ELR (cell line): ENCODE measurements at regions not wholly inside any gene's neighbourhood (a gene's known extent, or its start where the extent isn't known, plus 50 kb on each side); places are given as distances from the start of the nearest gene placed in this dataset.
A peak's percentile ranks its signal among the peaks of the same experiment; 100 is the strongest.

Source experiments
- DNase-seq: peaks from one replicate; pipeline ENCODE4 v3.0.0-alpha.2; 2015; ENCODE audit warnings: low read depth

DNA sequence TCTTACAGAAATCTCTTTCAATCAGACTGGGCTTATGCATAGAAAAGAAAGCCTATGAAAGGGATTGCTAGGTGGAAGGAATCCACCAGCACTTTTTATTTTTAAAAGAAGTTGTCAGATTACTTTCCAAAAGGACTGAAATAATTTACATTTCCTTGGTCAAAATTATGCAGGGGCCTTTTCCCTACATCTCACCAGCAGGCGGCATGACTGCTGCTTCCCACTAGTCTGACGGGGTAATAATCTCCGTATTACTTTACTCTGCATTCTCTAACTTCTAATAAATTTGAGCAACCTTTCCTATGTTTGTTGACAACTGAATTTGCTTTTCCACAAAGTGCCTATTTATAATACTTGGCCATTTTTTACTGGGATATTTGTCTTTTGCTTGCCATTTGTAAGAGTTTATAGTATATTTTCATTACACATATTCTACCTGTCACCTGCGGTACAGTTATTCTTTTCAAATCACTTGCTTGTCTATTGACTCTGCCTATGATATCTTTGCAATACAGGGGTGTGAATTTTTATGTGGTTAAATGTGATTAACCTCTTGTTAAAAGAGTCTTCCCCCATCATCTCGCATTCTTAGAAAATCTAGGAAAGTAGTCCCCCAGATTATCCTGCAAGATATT lies 51.9 kb upstream of the USP47 start:
- DNase-seq = peak; percentile 50

DNA sequence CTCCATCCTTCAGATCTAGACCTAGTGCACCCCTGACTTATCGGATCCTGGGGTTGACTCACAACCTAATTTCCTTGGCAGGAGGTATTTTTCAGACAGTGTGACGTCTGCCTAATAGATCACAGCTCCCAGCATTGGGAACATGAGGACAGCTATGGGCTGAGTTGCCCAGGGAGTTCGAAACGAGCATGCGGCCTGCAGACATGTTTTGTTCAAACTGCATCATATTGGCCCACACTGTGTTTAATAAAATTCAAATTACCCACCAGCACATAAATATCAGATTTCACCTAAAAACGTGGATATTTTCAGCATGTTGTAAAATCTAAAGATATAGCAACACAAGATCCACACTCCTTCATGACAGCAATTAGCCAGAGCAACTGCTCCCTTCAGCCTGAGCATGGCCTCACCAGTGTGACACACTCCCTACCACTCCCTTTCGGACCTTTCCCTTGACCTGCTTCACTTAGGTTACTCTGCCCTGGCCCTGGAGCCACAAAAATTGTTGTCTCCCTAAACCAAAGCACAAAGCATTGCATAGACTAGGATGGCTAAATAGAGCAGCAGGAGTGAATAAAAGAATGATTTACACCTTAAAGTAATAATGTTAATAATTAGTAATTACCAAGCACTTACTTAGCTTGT lies 53.6 kb upstream of the USP47 start:
- DNase-seq = no peak

DNA sequence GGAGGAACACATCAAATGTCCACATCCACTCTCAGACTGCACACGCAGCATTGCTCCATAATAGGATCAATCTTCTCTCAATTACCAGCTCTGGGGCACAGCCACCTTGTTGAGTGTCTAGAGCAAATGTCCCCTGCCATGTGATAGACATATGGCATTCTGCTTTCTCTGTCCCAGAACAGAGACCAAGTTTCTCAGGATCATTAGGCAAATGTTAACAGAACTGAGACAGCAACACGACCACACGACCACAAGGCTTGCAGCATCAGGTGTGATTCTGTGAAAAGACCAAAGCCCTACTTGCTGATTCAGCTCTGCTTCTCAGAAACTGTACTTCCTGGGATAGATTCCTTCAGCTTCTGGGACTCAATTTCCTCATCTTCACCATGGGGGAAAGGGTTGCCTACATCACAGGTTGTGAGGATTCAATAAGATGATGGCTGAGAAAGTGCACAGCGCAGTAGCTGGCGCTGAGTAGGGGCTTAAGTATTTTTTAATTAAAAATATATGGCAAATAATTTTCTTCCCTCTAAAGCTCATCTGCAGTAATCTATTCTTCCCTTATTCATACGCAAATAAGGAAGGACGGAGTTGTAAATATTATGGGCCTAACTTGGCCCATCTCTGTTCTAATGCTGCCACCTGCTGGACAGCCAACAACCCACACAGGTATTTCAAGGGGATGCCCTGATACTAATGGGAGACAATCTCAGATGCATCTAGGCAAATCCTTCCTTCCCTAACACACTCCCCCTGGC lies 54.3 kb upstream of the USP47 start:
- peak; percentile 77 for DNase-seq

DNA sequence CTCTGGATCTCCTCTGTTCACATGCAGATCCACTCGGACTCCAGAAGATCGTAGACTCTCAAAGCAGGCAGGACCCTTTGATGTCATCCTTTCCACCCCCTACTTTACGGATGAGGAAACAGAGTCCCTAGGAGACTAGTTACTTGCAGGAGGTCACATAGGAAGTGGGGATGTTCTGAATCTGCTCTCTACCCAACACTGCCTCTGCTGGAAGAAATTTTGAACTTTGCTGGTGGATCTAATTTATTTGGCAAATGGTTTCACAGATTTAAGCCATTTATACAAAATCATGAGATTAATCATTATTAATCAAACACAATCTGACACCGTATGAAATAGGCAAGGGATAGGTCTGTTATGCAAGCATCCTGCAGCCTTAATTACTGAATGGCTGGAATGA lies 55.0 kb upstream of the USP47 start:
- peak; percentile 46 for DNase-seq

DNA sequence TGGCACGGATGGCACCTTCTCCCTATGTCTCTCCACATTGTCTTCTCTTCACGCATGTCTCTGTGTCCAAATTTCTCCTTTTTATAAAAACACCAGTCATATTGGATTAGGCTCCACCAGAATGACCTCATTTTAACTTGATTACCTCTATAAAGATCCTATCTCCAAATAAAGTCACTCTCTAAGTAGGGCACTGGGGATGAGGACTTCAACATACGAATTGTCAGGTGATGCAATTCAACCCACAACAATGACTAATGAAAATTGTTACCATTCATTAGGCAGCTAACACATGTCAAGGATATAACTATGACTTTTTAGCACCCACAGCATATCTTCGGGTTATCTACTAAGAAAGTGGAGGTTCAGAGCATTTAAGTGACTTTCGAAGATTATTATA lies 55.5 kb upstream of the USP47 start:
- DNase-seq = peak; percentile 17

DNA sequence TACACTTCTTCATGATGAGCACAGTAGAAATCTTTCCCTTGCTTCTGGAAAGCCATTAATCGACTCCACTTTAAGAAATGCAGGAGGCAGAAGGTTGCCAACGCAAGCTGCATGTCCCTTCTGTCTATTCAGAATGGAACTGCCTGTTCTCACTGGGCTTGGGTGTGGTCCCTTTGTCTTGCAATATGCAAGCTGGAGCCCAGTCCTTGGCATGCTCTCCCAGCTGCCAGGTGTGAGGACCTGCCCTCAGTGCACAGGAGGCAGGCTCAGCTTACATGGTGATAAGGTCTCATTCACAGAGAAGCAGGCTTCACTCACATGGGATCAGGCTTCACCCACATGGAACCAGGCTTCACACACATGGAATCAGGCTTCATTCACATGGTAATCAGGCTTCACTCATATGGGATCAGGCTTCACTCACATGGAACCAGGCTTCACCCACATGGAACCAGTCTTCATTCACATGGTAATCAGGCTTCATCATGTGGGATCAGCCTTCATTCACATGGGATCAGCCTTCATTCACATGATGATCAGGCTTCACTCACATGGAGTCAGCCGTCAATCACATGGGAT lies 59.2 kb upstream of the USP47 start:
- DNase-seq = no peak

DNA sequence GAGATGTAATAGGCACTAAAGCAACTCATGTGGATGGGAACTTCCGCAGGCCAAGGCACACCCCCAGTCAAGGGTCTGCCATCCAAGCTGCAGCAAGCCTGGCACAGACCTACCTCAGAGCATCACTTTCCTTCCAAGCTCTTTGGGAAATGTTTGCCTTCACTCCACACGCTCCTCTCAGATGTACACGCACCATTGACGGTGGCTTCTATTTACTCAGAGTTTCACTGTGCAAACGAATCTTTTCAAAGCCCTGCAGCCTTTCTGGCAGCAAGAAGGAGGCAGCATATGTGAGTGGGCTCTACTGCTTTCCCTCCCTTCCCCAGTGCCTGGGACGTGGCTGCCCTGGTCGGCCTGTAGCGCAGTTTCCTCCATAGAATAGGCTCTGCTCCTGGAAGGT lies 60.9 kb upstream of the USP47 start:
- DNase-seq = no peak

DNA sequence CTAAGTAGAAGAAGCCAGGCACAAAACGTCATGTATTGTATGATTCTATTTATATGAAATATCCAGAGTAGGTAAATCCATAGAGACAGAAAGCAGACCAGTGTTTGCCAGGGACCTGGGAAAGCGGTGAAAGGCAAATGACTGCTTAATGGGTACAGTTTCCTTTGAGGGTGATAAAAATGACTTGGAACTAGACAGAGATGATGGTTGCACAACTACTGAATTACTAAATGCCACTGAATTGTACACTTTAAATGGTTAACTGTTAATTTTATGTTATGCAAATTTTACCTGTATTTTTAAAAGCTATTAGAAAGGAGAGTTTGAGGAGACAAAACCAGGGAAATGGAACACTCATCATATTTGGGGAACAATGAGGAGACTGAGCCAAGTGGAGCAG lies 61.8 kb upstream of the USP47 start:
- DNase-seq = no peak

DNA sequence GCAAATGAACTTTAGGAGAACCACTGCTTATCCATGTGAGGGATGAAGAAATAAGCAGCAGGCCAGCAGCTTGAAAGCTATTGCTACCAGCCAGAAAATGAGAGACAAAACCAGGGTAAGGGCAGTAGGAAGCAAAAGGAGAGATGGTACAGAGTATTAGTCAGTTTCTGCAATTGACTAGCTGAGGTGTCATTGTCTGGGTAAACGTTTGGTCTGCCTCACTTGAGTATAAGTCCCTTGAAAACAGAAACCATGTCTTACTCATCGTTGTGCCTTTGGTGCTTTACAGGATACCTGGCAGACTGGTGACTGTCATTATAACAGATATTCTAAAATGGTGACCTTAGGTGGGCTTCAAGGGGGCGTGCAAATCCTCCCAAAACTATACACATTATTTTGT lies 63.9 kb upstream of the USP47 start:
- no peak for DNase-seq

DNA sequence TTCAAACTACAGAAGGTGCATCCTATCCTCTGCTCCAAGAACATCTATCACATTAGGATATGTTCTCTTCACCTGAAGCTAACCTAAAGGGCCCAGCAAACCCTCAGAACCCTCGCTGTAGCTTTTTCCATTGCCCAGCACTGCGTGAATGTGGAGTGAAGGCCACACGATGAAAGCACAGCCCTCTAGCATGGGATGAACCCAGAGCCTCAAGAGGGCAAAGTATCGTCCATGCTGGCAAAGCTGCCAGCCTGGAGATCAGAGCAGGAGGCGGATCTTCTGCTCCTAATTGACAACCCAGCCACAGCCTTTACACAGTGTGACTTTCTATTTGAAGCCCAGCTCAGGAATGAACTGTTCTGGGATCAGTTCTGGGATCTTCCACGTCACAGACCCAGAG lies 65.1 kb upstream of the USP47 start:
- no peak for DNase-seq

DNA sequence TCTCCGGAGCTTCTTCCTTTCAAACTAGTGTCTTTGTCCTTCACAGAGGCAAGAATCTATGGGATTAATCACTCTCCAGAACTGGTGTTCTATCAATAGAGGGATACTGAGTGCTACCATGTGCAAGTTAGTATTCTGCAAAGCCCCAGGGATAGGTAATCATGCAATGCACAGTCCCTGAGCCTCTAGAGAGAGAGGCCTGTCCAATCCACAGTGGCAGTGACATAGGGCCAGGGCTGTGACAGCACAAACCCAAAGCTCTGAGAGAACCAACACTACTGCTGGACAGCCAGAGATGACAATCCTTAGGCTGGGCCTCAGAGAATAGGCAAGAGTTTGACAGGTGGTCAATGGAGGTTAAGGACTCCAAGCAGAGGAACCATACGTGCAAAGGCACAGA lies 66.8 kb upstream of the USP47 start:
- no peak for DNase-seq

DNA sequence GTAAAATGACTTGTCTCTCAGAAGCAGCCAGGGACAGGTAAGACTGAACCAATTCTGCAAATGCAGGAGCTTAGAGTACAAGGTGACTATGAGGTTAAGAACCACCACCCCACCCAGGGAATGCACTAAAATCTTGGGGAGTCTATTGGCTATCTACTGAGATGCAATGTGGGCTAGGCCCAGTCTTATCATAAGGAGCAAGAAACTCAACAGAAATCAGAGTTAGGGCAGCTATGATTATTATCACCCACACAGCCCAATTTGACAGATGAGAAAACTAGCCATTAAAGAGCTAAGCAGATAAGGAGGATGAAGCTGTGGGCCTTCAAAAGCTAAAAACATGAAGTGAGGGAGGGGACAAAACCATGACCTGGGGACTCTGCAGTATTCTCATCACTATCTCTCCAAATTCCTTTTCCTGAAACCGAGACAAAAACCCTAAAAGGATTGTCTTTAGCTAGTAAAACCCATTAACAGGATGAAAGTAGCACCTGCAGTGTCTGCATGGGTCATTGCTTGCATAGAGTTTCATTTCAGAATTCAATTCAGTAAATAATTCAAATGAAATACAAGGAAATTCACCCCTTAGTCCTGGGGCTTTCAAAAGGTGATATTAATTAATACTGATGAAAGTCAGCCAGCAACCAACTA lies 68.8 kb upstream of the USP47 start:
- DNase-seq = no peak

DNA sequence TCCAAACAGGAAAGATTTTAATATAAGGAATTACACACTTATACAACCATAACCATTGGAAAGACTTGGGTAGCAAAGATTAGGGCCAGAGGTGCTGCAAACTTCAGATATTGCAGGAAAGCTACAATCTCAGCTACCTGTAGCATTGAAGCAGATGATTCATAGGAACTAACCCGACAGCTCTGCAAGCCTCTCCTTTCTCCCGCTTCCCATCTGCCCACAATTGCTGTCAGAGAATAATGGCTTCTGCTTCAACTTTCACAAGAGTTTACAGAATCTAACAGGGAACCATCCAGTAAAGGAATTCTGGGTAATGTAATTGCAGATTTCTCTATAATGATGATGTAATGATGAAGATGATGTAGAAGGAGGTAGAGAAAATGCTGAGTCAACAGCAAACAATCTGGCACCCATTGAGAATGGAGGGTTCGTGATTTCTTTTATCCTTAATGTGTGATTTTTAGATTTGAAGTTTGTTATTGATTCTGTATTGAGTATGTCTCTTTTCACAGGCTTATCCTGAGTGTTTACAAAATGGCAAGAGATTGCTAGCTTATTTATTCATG lies 70.8 kb upstream of the USP47 start:
- DNase-seq = no peak

DNA sequence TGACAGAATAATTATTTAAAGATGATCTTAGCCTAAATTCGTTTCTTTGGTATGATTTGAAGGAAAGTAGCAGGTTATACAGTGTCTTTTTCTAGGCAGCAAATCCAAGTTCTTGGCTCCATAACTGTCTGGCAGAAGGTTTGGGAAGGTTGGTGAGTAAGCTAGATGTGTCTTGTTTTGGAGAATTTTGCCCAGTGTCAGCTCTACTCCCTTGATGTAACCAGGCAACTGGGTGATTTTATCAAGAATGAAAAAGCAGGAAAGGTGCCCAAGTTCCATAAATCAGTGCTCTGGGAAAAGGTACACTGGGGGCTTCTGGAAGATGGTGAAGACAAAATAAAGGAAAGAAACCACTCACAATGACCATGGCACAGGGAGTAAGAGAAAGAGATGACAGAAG lies 71.5 kb upstream of the USP47 start:
- no peak for DNase-seq

DNA sequence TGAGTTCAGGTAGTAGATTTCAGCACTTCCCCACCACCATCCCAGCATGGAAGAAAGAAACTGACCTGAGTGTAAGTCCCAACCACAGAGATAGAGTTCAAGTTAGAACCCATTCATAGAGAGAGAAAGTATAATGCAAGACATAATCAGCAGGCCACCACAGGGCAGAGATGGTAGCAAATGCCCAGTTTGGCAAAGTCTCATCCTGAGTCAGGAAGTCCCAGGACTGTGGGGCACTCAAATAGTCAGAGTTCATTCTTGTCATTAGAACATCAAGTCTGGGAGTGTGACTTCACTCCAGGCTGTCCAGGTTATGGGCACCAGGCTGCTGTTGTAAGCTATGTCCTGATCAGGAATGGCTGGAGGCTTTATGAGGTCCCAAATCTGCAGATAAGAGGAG lies 72.0 kb upstream of the USP47 start:
- no peak for DNase-seq

DNA sequence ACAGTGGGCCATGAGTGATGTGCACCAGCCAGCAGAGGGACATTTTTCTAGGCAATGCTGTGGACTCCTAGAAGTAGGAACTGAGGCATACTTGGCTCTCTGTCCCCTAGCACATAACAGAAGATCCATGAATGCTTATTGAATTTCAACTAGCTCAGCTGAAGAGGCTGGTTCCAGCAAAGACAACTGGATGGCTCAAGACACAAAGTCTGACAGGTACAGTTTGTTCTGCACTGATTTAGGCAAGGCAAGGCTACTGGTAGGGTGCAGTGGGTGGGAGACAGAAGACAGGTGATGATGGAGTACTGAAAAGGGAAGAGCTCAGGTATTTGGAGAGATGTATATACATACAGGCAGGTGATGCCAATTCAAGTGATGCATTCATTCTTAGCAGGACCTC lies 72.4 kb upstream of the USP47 start:
- no peak for DNase-seq

DNA sequence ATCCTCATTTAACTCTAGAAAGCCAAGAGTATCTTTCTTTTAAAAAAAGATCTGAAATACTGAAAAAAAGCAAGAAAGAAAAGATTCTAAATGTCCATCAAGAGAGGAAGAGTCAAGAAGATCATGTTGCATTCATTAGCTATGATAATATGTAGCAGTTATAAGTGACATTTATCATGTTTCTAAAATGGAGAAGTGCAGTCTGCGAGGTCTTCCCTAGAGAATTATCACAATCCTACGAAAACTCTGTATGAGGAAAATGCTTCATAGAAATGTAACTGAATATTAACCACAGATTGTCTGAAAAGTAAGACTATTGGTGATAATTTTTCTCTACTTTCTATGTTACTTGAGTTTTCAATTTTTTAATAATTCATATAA lies 77.4 kb upstream of the USP47 start:
- DNase-seq = no peak

DNA sequence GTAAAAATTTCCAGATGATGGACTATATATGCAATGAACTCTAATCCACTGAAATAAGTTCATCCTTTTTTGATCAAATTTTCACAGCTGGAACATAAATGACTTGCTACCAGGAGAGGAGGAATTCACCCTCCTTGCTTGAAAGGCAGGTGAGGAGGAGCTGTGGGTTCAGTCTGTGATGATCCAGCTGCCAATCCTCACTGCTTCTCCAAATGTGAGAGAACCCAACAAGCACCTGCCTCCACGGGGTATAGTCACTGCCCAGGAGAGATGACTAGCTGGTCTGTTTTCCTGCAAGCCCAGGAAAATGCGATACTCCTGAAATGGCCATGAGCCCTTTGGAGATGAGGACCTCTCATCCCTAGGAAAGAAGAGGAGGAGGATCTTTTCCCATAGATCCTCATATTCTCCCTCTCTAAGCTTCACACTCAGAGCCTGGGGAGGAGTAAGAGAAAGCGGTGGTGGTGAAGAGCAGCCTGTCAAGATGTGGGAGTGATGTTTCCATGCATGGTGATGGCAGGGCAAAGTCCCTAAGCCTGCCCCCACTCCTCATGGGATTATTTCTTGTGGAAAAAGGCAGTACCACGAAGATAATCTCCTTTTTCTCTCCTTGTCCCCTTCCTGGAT lies 77.9 kb upstream of the USP47 start:
- DNase-seq = no peak

DNA sequence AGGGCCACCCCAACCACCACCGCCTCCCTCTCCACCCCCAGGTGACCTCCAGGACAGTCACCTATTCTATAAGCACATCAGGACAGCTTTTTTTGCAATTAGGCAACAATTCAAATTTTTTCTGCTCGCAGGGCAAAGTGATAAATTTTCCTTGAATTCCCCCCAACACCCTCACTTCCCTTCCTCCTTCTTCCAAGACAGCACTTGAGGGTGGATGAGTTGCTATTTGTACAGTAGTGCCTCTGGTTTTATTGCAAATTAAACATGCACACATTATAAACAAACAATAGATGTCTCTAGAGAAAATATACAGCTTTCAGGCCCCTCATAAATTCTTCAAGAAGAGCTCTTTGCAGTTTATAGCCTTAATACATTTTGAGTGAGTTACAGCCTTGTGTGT lies 80.9 kb upstream of the USP47 start:
- no peak for DNase-seq

DNA sequence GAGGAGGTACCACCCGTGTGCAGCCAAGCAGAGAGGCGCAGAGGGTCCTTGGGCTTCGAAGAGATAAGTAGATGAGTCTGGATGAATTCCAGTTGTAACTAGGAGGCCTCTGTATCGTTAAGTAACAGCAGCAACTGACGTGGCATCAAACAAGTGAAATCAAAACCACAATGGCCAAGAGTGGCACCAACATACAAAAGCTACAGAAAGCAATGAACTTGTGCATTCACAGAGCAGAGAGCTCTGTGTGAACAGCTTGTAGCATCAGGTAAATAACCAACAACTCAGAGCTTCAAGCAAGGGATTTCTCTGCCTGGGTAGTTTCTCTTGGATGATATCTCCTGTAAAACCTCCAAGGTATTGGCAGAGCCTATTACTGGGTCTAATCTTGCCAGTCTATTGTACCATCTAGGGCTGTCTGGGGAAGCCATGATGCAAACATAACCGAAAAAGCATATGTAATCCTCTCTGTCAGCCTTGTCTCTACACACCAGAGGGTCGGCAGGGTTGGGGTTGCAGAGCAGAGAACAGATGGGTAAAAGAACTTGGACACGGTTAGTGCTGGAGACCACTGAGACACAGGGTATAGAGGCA lies 83.1 kb upstream of the USP47 start:
- no peak for DNase-seq

DNA sequence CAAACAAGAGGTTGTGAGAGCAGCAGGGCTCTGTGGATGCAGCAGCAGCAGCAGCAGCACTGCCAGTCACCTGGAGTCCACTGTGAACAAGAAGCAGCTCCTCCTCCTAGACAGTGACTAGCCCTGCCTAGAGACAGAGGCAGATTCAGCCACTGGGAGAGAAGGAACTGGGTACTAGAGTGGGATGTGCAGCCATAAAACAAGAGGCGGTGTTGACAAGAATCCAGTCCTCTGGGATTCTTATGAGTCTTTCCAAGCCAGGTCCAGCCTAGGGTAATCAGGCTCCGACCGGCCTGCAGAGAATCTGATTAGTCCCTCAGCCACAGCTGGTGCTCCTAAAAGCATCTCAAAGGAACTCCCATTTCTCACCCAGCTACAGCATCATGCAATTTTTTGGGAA lies 83.9 kb upstream of the USP47 start:
- no peak for DNase-seq

DNA sequence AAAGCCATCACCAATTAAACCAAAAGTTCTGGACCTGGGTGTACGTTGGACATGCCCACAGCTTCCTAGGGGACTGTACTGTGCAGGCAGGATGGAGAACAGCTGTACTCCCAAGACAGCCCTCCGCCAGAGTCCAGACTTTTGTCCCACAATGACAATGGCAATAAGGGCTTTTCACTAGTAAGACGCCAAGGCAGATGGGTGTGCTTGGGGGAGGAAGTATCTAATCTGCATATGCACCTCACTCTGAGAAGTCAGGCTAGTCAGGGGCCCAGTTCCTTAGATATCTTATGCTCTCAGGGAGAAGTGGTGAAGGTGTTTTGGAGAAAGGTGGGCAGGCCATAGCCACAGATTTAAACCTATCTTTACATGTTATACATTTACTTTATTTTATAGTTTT lies 85.1 kb upstream of the USP47 start:
- DNase-seq = no peak
